ENCODE measurements at regions not wholly inside any gene's neighbourhood (a gene's known extent, or its start where the extent isn't known, plus 50 kb on each side); places are given as distances from the start of the nearest gene placed in this dataset.

DNA sequence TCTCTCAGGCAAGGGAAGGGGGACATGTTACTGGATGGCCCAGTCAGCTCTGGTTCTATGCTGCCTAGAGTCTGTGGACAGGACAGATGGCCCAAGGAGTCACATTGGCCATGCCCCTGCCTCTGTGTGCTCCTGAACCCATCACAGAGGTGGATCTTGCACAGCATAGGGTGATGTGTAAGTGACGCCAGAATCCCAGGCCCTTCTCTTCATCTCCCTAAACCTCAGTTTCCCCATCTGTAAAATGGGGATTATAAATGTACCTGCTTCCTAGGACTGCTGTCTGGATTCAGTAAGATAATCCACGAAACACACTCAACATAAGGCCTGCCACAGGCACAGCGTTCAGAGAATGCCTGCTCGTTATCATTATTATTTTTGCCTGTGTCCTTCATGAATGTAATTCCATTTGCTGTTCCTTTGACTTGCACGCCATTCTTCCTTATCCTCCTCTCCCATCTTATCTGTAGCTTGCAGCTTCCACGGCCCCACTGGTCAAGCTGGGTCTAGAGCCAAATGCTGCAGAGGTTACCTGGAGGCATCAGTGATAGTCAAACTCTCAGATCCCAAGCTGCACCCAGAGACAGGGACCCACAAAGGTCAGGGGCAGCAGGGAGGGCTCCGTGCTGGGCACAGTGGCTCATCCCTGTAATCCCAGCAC lies 207.0 kb downstream of the MN1 start:
- TF ChIP-seq GATA3 (IDR thresholded peaks at IDR 0.05; ENCODE audit: low read depth, low read length), result no peak
- peak; percentile 74; the same call in 1 of the 2 replicates for TF ChIP-seq GATA2 (IDR thresholded peaks at IDR 0.05; ENCODE audit: low read depth, low read length)
